WERI-Rb-1 (cell line): ENCODE measurements at regions not wholly inside any gene's neighbourhood (a gene's known extent, or its start where the extent isn't known, plus 50 kb on each side); places are given as distances from the start of the nearest gene placed in this dataset.

Source experiments
- DNase-seq: peaks from one replicate; pipeline ENCODE4 v3.0.0-alpha.2; 2020
- H3K27ac ChIP-seq: fragments of 250-450 bp; sonication (Bioruptor Pico); 2 replicates; pipeline ENCODE4 v1.5.1; 2020; ENCODE audit warnings: mild to moderate bottlenecking, moderate library complexity
- H3K27me3 ChIP-seq: fragments of 250-450 bp; sonication (Bioruptor Pico); 2 replicates; pipeline ENCODE4 v1.5.1; 2021; ENCODE audit warnings: mild to moderate bottlenecking, low read depth, moderate library complexity; ENCODE audit not compliant: insufficient read depth, severe bottlenecking
- H3K36me3 ChIP-seq: fragments of 250-450 bp; sonication (Bioruptor Pico); 2 replicates; pipeline ENCODE4 v1.5.1; 2020; ENCODE audit warnings: mild to moderate bottlenecking, moderate library complexity
- H3K4me3 ChIP-seq: 2 replicates; pipeline ENCODE4 v1.5.1; 2011; ENCODE audit warnings: low read depth, mild to moderate bottlenecking, control low read depth, low read length
- H3K9me3 ChIP-seq: fragments of 250-450 bp; sonication (Bioruptor Pico); 2 replicates; pipeline ENCODE4 v1.5.1; 2021; ENCODE audit warnings: mild to moderate bottlenecking, moderate library complexity; ENCODE audit not compliant: severe bottlenecking
- CTCF ChIP-seq: IDR thresholded peaks from 2 replicates; pipeline ENCODE4 v1.5.1; 2011; ENCODE audit warnings: low read depth, mild to moderate bottlenecking, control low read depth, inconsistent platforms, low read length

GRCh38 chr3:76723366-76723765 is 316.5 kb upstream of the ROBO2 start:
- H3K27ac ChIP-seq = no peak overlapping the region
- H3K36me3 ChIP-seq = no peaks in the 10 kb centered on the region
- no peaks in the 10 kb centered on the region for H3K9me3 ChIP-seq
- no peaks in the 10 kb centered on the region for H3K27me3 ChIP-seq
- no peak for TF ChIP-seq CTCF
- no peak overlapping the region for H3K4me3 ChIP-seq
- DNase-seq = no peak

GRCh38 chr3:76724075-76724474 is 315.8 kb upstream of the ROBO2 start:
- no peak for DNase-seq
- H3K9me3 ChIP-seq = no peaks in the 10 kb centered on the region
- H3K27ac ChIP-seq = no peak overlapping the region
- no peaks in the 10 kb centered on the region for H3K27me3 ChIP-seq
- no peaks in the 10 kb centered on the region for H3K36me3 ChIP-seq
- no peak for TF ChIP-seq CTCF
- H3K4me3 ChIP-seq = no peak overlapping the region

GRCh38 chr3:76724706-76725105 is 315.2 kb upstream of the ROBO2 start:
- DNase-seq = no peak
- no peaks in the 10 kb centered on the region for H3K36me3 ChIP-seq

GRCh38 chr3:76726034-76726433 is 313.9 kb upstream of the ROBO2 start:
- no peaks in the 10 kb centered on the region for H3K27me3 ChIP-seq
- H3K36me3 ChIP-seq = no peaks in the 10 kb centered on the region
- no peak overlapping the region for H3K27ac ChIP-seq
- H3K4me3 ChIP-seq = no peak overlapping the region
- H3K9me3 ChIP-seq = no peaks in the 10 kb centered on the region
- no peak for TF ChIP-seq CTCF
- no peak for DNase-seq

More at GRCh38 chr3:76724706-76725105, 315.2 kb upstream of the ROBO2 start:
- no peaks in the 10 kb centered on the region for H3K9me3 ChIP-seq
- H3K27ac ChIP-seq = no peak overlapping the region
- no peak for TF ChIP-seq CTCF
- H3K4me3 ChIP-seq = no peak overlapping the region
- no peaks in the 10 kb centered on the region for H3K27me3 ChIP-seq

GRCh38 chr3:76728426-76728825 is 311.5 kb upstream of the ROBO2 start:
- Histone ChIP-seq H3K27ac (no peak overlapping the region), H3K9me3 (no peaks in the 10 kb centered on the region), H3K27me3 (no peaks in the 10 kb centered on the region), H3K4me3 (no peak overlapping the region), H3K36me3 (no peaks in the 10 kb centered on the region)
- no peak for DNase-seq
- TF ChIP-seq CTCF = no peak

- DNase-seq = no peak
- Histone ChIP-seq H3K27me3 (no peaks in the 10 kb centered on the region), H3K4me3 (no peak overlapping the region)
These were observed 308.4 kb upstream of the ROBO2 start for GRCh38 chr3:76731471-76731870.

More at GRCh38 chr3:76731471-76731870, 308.4 kb upstream of the ROBO2 start:
- Histone ChIP-seq H3K36me3 (no peaks in the 10 kb centered on the region), H3K27ac (no peak overlapping the region), H3K9me3 (no peaks in the 10 kb centered on the region)
- TF ChIP-seq CTCF = no peak
